Endothelial cell of umbilical vein (primary cell): ENCODE measurements at regions not wholly inside any gene's neighbourhood (a gene's known extent, or its start where the extent isn't known, plus 50 kb on each side); places are given as distances from the start of the nearest gene placed in this dataset.

ENCODE experiments used
- BruUV-seq: library from RNA; stranded (reverse); fragments of 400-500 nt; replicated peaks from 2 replicates; lab custom pipeline; 2021; lab: Mats Ljungman, UMichigan
- CTCF ChIA-PET: fragments of 300-600, 350-600 bp; sonication (Branson Sonifier 250); formaldehyde crosslinking; loops from one replicate; lab custom pipeline; 2021; ENCODE audit warnings: antibody characterized with exemption, inconsistent platforms; lab: Charles Lee
- POLR2A ChIA-PET: fragments of 300-600, 350-600 bp; sonication (Branson Sonifier 250); formaldehyde crosslinking; loops from one replicate; lab custom pipeline; 2021; ENCODE audit warnings: antibody characterized with exemption, inconsistent platforms; lab: Charles Lee
- DNase-seq: peaks from one replicate; pipeline ENCODE4 v3.0.0-alpha.2; 2011; ENCODE audit warnings: low read depth, low spot score
- FAIRE-seq: peaks from 2 replicates; lab custom pipeline; 2011; peaks lifted over from hg19 to GRCh38; lab: Jason Lieb, UNC
- H2AFZ ChIP-seq: 2 replicates; pipeline ENCODE4 v1.6.0; 2012; ENCODE audit warnings: low read depth, low read length, control low read depth, inconsistent platforms
- H3K27ac ChIP-seq: 2 replicates; pipeline ENCODE4 v1.5.1; 2011; ENCODE audit warnings: low read depth, mild to moderate bottlenecking, control low read depth, low read length, moderate library complexity; ENCODE audit not compliant: insufficient read depth
- H3K27me3 ChIP-seq, 2 experiments: 2 replicates each; pipeline versions ENCODE4 v1.6.0 to v1.6.1; 2011; ENCODE audit warnings: low read length in 2 of 2, mixed read lengths in 1 of 2; ENCODE audit not compliant: control insufficient read depth in 2 of 2, insufficient read depth in 2 of 2
- H3K36me3 ChIP-seq, 2 experiments: 2 replicates in 1 of 2; 3 replicates in 1 of 2; pipeline ENCODE4 v1.5.1; 2011; ENCODE audit warnings: low read length in 2 of 2, mild to moderate bottlenecking in 1 of 2, moderate library complexity in 1 of 2; ENCODE audit not compliant: control insufficient read depth in 2 of 2, insufficient read depth in 2 of 2; ENCODE audit errors: extremely low read depth in 1 of 2
- H3K4me1 ChIP-seq: 3 replicates; pipeline ENCODE4 v1.5.1; 2011; ENCODE audit warnings: mild to moderate bottlenecking, low read length; ENCODE audit not compliant: control insufficient read depth, insufficient read depth; ENCODE audit errors: extremely low read depth
- H3K4me2 ChIP-seq: 2 replicates; pipeline ENCODE4 v1.6.1; 2011; ENCODE audit warnings: low read length, control low read depth, mixed read lengths; ENCODE audit not compliant: insufficient read depth
- H3K4me3 ChIP-seq, 3 experiments: fragments of 200-600 bp in 1 of 3; sonication (generic), shearing (Covaris generic) in 1 of 3; replicated peaks in 1 of 3; 2 replicates each; pipeline ENCODE4 v1.5.1; 2011 to 2016; ENCODE audit warnings: control low read depth in 3 of 3, low read length in 3 of 3, mild to moderate bottlenecking in 2 of 3, inconsistent platforms in 1 of 3, low read depth in 1 of 3, moderate library complexity in 1 of 3; ENCODE audit not compliant: insufficient read depth in 1 of 3
- H3K79me2 ChIP-seq: 2 replicates; pipeline ENCODE4 v1.6.0; 2012; ENCODE audit warnings: low read length, inconsistent platforms; ENCODE audit not compliant: control insufficient read depth, insufficient read depth
- H3K9ac ChIP-seq: replicated peaks from 2 replicates; pipeline ENCODE3; 2011; ENCODE audit warnings: low read length, control low read depth; ENCODE audit not compliant: insufficient read depth; ENCODE audit errors: extremely low read depth
- H3K9me1 ChIP-seq: replicated peaks from 3 replicates; pipeline ENCODE4 v1.6.0; 2011; ENCODE audit warnings: mild to moderate bottlenecking, low read length; ENCODE audit not compliant: control insufficient read depth, insufficient read depth; ENCODE audit errors: extremely low read depth
- H3K9me3 ChIP-seq: replicated peaks from 2 replicates; pipeline ENCODE4 v1.5.1; 2012; ENCODE audit warnings: low read length, inconsistent platforms; ENCODE audit not compliant: control insufficient read depth, insufficient read depth
- H4K20me1 ChIP-seq: replicated peaks from 2 replicates; pipeline ENCODE3; 2011; ENCODE audit warnings: mild to moderate bottlenecking, low read length; ENCODE audit not compliant: control insufficient read depth, insufficient read depth; ENCODE audit errors: extremely low read depth
- EZH2 ChIP-seq: IDR thresholded peaks from 2 replicates; pipeline ENCODE4 v1.6.1; 2012; ENCODE audit warnings: borderline replicate concordance, low read depth, mild to moderate bottlenecking, moderate library complexity, low read length, inconsistent platforms; ENCODE audit not compliant: severe bottlenecking
- FOS ChIP-seq: IDR thresholded peaks from 2 replicates; pipeline ENCODE4 v1.6.1; 2011; ENCODE audit warnings: mild to moderate bottlenecking, low read length, moderate library complexity, borderline replicate concordance; ENCODE audit not compliant: insufficient read depth
- GATA2 ChIP-seq: IDR thresholded peaks from 2 replicates; pipeline ENCODE4 v1.7.0; 2011; ENCODE audit warnings: low read depth, mild to moderate bottlenecking, moderate library complexity, mixed read lengths, low read length; ENCODE audit not compliant: insufficient read length, insufficient read depth
- JUN ChIP-seq: IDR thresholded peaks from 2 replicates; pipeline ENCODE4 v1.6.1; 2011; ENCODE audit warnings: borderline replicate concordance, low read depth; ENCODE audit not compliant: insufficient read length, insufficient read depth
- MAX ChIP-seq: IDR thresholded peaks from 2 replicates; pipeline ENCODE4 v1.6.1; 2011; ENCODE audit not compliant: insufficient read depth, insufficient read length
- MYC ChIP-seq: IDR thresholded peaks from one replicate; pipeline ENCODE4 v1.6.1; 2011; ENCODE audit warnings: mild to moderate bottlenecking, low read depth, low read length
- POLR2A ChIP-seq: IDR thresholded peaks from 2 replicates; pipeline ENCODE4 v1.6.1; 2012; ENCODE audit warnings: low read depth, mild to moderate bottlenecking, control low read depth, low read length
- POLR2AphosphoS5 ChIP-seq: IDR thresholded peaks from 2 replicates; pipeline ENCODE4 v1.6.1; 2012; ENCODE audit warnings: low read depth, mild to moderate bottlenecking, control low read depth, low read length, moderate library complexity; ENCODE audit not compliant: insufficient read depth
- dilution Hi-C: fragments of 300-500 bp; cut with MboI; formaldehyde crosslinking; loops from one replicate; pipeline ENCODE4 v1.15.0; 2019; ENCODE audit warnings: low sequenced_read_pairs; ENCODE audit not compliant: extremely low pct_ligation_motif_present
- intact Hi-C: fragments of 100-400 bp; cut with micrococcal nuclease; formaldehyde crosslinking; loops from one replicate; pipeline ENCODE4 v1.10.0; 2022
- TF ChIP-seq, protein P1 (sequence below), 2 donors: IDR thresholded peaks; 1 replicate in 1 of 2; 2 replicates in 1 of 2; pipeline ENCODE4 v1.5.1; 2011; ENCODE audit warnings: low read length in 2 of 2, mild to moderate bottlenecking in 2 of 2, moderate library complexity in 2 of 2, control low read depth in 1 of 2, inconsistent platforms in 1 of 2, low read depth in 1 of 2; ENCODE audit not compliant: insufficient read depth in 1 of 2; ENCODE audit errors: extremely low read depth in 1 of 2

DNA sequence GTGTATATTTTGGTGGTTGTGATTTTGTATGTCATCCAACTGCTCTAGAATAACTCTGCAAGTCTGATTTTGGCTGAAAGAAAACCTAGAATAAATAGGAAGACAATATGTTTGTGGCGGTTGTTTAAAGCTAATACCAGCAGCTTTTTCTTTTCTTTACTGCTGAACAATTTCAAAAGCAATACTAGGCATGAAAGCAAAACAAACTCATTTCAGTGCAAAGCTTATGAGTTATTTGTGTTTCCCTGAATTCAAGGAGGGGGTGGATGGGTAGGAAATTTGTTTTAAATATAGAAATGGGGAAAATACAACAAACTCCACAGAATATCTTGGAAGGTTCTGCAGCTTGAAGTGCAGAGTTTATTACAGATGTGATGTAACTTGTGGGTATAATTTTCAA, 1041.9 kb upstream of the NR2F2 start:
- POLR2A ChIA-PET, result no interaction called here

More for the DNA sequence above, 1041.9 kb upstream of the NR2F2 start:
- intact Hi-C loops, result loop anchor here (1.0 kb wide), 1 partner anchor 25 kb away; no protein-coding TSS in a partner anchor
- Histone ChIP-seq H3K4me2 (peak overlapping the region; percentile 90), H3K27me3 (no peaks in the 10 kb centered on the region), H2AFZ (no peak overlapping the region), H3K4me1 (peaks cover 57% of the 10 kb centered on the region), H3K9me3 (no peaks in the 10 kb centered on the region), H4K20me1 (no peaks in the 10 kb centered on the region), H3K9me1 (no peaks in the 10 kb centered on the region), H3K4me3 (no peak overlapping the region), H3K79me2 (no peaks in the 10 kb centered on the region), H3K36me3 (no peaks in the 10 kb centered on the region), H3K27ac (no peak overlapping the region), H3K9ac (peak overlapping the region; percentile 68)
- no TSS peak for BruUV-seq
- FAIRE-seq, result no peak
- DNase-seq, result peak; percentile 42
- TF ChIP-seq EZH2 (no peak), MYC (no peak), JUN (no peak), POLR2AphosphoS5 (no peak), GATA2 (no peak), FOS (no peak), MAX (no peak), POLR2A (no peak)
- TF ChIP-seq, protein P1, sequence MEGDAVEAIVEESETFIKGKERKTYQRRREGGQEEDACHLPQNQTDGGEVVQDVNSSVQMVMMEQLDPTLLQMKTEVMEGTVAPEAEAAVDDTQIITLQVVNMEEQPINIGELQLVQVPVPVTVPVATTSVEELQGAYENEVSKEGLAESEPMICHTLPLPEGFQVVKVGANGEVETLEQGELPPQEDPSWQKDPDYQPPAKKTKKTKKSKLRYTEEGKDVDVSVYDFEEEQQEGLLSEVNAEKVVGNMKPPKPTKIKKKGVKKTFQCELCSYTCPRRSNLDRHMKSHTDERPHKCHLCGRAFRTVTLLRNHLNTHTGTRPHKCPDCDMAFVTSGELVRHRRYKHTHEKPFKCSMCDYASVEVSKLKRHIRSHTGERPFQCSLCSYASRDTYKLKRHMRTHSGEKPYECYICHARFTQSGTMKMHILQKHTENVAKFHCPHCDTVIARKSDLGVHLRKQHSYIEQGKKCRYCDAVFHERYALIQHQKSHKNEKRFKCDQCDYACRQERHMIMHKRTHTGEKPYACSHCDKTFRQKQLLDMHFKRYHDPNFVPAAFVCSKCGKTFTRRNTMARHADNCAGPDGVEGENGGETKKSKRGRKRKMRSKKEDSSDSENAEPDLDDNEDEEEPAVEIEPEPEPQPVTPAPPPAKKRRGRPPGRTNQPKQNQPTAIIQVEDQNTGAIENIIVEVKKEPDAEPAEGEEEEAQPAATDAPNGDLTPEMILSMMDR (IDR thresholded peaks at IDR 0.05; ENCODE audit: extremely low read depth in 1 of 2, insufficient read depth in 1 of 2, low read depth in 1 of 2, low read length in 2 of 2), result no peak
- dilution Hi-C loops, result no loop called here
- CTCF ChIA-PET, result interaction anchor here (0.9 to 4.5 kb wide), 12 partner anchors 11 to 1038 kb away, joined by 3 to 24 read pairs (median 5); no protein-coding TSS in a partner anchor
